HG03520 (cell line): ENCODE measurements at regions not wholly inside any gene's neighbourhood (a gene's known extent, or its start where the extent isn't known, plus 50 kb on each side); places are given as distances from the start of the nearest gene placed in this dataset.
"Not testable (repeated sequence)": the region's sequence is repeated elsewhere in the genome, so short reads cannot be mapped to it uniquely, and the experiment has no call there.

Source experiments
- ATAC-seq: cut with Tn5 transposase; IDR thresholded peaks from one replicate; pipeline ENCODE4 v1.9.1; 2021; ENCODE audit warnings: mild to moderate bottlenecking, moderate library complexity; ENCODE audit not compliant: unreplicated experiment

- no peak for ATAC-seq
These were observed 105.7 kb upstream of the GATB start for GRCh38 chr4:151866592-151866918.

- ATAC-seq: no peak
These were observed 105.2 kb upstream of the GATB start for GRCh38 chr4:151865744-151866591.

DNA sequence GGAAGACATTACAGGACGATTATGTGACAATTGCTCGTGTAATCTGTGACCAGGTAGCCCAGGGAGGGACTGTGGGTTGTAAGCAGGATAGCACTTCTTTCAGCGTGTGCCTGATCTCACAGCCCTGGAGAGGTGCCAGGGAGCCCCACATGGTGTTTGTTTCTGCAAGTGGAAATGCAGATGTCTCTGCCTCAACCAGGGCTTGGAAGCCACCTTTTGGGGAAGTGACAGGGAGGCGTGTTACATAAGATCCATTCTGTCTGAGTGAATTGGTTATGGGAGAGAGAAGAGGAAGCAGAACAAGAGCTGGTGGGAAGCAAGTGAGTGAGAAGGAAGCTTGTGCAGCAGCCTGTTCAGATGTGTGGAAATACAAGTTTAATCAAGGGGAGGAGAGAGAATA is 104.5 kb upstream of the GATB start:
- ATAC-seq: no peak

GRCh38 chr4:151864068-151864467 is 103.3 kb upstream of the GATB start:
- no peak for ATAC-seq

DNA sequence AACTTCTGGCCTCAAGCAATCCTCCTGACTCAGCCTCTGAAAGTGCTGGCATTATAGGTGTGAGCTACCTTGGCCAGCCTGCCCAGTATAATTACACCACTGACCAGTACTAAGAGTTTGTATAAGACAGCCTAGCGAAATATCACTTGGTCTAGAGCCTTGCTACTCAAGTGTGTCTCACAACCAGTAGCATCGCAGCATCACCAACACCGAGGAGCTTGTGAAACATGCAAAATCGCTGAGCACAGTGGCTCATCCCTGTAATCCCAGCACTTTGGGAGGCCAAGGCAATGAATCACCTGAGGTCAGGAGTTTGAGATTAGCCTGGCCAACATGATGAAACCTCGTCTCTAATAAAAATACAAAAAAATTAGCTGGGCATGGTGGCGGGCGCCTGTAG is 102.0 kb upstream of the GATB start:
- ATAC-seq: no peak

DNA sequence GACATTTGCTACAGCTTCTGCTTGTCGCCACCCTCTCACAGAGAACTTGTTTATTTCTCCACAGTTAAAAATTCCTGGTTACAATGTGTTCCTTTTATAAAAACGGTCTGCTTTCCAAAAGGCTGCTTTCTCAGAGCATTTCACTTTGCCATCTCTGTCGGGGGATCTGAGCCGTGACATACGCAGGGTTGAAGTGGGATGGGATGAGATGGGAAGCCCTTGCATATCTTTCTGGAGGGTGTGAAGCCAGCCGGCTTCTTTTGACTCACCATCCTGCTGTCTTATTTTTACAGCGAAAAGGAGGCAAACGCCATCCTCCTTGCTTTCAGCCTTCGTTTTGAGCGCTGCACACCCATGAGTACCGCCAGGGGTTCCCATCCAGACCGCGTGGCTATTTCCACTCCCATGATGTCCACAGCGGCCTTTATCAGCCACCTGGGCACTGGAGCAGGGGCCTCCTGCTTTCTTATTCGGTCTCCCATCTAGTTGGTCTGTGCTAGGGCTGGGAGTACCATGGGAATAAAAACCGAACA is 99.8 kb upstream of the GATB start:
- no peak for ATAC-seq

- ATAC-seq: no peak
These were observed 98.8 kb upstream of the GATB start for GRCh38 chr4:151859641-151860040.

DNA sequence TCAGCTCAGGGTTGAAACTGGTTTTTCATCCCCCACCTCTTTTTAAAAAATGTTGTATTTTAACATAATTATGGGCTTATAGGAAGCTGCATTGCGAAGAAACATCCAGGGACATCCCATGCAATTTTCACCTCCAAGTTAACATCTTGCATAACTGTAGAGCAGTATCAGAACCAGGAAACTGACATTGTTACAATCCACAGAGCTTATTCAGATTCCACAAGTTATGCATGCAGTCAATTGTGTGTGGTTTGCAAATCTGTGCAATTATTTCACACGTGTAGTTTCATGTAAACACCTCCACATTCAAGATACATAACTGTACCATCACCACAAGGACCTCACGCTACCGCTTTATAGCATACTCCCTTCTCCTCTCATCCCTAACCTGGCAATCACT is 97.5 kb upstream of the GATB start:
- ATAC-seq: no peak

- ATAC-seq: no peak
These were observed 96.6 kb upstream of the GATB start for GRCh38 chr4:151857368-151857767.

DNA sequence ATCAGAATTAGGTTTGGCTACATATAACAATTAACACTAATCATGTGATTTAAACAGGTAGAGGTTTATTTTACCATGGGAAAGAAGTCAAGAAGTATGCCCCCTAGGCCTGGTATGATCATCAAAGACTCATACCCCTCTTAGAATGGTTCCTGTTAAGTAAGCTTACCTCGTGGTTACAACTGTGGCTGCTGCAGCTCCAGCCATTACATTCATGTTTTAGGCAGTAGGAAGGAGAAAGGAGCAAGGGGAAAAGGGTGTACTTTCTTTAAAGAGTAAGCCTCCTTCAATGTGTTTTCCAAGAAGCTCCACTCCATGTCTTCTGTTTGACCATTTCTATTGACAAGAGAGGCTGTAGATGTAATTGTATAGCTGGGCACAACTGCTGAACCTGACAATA is 94.9 kb upstream of the GATB start:
- no peak for ATAC-seq

DNA sequence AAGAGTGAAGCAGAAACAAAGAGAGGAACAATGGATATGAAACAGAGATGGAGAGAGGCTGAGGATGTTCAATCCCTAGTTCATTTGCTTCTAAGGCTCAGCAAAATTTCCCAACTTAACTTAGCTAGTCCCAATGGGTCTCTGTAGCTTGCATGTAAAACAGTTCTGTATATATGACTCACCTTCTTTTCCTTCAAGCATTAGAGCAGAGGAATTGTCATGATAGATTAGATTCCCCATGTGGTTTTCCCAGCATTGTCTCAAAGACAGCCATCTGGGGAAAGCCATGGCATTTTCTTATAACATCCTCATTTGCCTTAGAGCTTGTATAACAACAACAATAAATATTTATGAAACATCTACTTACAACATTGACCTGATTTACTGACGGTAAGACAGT is 93.9 kb upstream of the GATB start:
- ATAC-seq: no peak

DNA sequence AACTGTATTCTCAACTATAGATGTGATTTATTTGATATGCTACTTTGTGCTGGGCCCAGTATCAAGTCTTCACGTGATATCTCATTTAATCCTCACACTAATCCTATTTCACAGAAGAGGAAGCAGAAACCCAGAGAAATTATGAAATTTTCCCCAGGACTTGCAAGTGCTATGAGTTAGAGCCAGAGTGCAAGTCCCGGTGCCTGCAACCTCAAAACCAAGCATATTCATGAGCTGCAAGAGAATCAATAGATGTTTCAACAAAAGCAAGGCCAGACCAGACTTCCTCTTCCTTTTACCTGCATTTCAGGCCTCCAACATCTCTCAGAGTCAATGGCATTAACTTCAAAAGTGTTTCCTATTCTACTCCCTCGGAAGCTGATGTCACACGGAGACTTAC is 92.2 kb upstream of the GATB start:
- ATAC-seq: no peak

DNA sequence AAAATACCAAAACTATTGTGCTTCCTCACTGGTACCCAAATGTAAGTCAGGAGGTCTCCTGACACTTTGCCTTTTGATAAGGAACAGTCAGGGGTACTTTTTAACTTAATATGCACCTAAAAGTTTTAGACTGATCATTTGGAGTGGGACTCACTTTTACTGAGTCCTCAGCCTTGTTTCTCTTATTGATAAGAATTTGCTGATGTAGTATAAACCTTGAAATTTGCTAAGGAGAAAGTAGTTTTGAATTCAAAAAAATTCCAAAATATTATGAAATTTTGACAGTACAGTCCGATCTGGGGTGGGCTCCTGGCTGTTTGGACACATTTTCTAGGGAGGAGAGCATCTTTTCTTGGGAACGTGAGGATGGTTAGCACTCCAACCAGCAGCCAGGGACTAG is 91.4 kb upstream of the GATB start:
- ATAC-seq: no peak

DNA sequence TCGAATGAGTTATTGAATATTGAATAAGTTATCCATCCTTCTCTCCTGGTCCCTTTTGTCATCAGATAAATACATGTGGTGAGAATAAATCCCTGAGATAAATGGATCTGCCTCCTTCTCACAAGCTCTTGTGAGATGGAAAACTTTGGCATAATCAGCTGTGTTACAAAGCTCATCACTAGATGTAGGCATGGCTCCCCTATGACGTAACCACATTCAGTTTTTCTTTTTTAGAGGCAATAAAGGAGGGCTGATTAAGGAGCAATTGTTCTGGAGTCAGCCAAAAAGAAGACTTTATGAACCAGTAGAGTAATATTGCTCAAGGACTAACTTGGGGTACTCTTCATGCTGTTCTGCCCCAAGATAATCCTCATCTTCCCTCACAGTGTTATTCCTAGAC is 90.5 kb upstream of the GATB start:
- ATAC-seq: no peak

- ATAC-seq: no peak
These were observed 90.0 kb upstream of the GATB start for GRCh38 chr4:151850791-151851213.

GRCh38 chr4:151845551-151845950 is 84.7 kb upstream of the GATB start:
- not testable (repeated sequence) for ATAC-seq

GRCh38 chr4:151842430-151843079 is 81.7 kb upstream of the GATB start:
- no peak for ATAC-seq

GRCh38 chr4:151841107-151841506 is 80.3 kb upstream of the GATB start:
- no peak for ATAC-seq

GRCh38 chr4:151835467-151835866 is 74.7 kb upstream of the GATB start:
- ATAC-seq: no peak

DNA sequence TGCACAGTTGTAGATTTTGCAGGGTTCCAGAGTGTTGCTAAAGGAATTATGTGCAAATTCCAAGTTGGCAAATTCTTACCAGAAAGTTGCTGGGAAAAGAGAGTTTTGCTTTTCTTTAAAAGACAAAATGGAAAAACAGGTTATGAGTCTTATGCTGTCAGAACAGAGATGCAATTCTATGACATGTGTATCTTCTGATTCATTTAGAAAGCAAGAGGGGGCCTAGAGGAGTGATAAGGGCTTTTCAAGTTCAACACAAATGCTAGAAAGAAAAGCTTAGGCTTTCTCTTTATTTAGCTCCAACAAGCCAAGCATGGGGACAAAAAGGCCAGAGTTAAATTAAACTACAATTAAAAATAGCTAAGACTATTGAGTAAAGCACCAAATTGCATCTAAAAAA is 72.4 kb upstream of the GATB start:
- no peak for ATAC-seq

- ATAC-seq: no peak
These were observed 70.7 kb upstream of the GATB start for GRCh38 chr4:151831526-151831925.

- no peak for ATAC-seq
These were observed 69.4 kb upstream of the GATB start for GRCh38 chr4:151830168-151830567.
